Endometrium (tissue), 2 donors: ENCODE measurements at regions not wholly inside any gene's neighbourhood (a gene's known extent, or its start where the extent isn't known, plus 50 kb on each side); places are given as distances from the start of the nearest gene placed in this dataset.

Experiments
- FAIRE-seq: peaks from 2 replicates; lab custom pipeline; 2012; peaks lifted over from hg19 to GRCh38; lab: Jason Lieb, UNC
- donor health status: control.
- donor health status: control.

GRCh38 chr3:148309390-148310035 lies 388.2 kb upstream of the AGTR1 start:
- no peak for FAIRE-seq

- FAIRE-seq, result no peak
These were observed 381.9 kb upstream of the AGTR1 start for GRCh38 chr3:148315756-148316155.

DNA sequence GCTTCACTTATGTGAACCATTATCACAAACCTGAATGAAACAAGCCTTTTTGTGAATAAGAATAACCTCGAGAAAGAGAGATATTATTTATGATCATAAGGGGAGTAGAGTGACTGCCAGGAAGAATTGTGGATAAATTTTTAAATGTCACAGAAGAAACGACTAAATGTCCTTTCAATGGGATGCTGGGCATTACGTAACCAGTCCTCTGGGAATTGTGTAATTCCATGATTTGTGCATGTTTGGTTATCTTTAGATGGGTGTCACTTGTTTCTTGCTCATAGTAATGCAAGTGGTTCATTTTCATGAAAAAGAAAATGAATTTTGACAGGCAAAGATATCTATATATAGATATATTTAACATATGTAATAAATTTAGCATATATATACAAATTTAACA lies 379.5 kb upstream of the AGTR1 start:
- FAIRE-seq, result no peak

GRCh38 chr3:148319161-148319915 lies 378.4 kb upstream of the AGTR1 start:
- FAIRE-seq, result no peak

DNA sequence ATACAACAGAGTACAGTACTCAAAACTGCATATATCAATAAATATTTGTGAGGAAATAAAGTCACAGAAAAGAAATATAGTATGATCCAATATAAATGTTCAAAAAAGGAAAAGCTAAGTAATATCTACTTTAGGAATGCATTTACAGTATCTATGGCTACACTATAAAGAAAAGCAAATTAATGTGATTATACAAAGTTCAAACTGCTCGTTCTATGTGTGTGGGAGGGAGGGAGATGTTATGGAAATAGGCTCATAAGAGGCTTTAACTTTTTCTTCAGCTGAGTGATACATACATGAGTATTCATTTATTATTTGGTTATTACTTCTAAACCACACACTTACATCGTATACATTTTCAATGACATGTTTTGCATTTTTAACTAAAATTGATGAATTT lies 377.7 kb upstream of the AGTR1 start:
- no peak for FAIRE-seq

DNA sequence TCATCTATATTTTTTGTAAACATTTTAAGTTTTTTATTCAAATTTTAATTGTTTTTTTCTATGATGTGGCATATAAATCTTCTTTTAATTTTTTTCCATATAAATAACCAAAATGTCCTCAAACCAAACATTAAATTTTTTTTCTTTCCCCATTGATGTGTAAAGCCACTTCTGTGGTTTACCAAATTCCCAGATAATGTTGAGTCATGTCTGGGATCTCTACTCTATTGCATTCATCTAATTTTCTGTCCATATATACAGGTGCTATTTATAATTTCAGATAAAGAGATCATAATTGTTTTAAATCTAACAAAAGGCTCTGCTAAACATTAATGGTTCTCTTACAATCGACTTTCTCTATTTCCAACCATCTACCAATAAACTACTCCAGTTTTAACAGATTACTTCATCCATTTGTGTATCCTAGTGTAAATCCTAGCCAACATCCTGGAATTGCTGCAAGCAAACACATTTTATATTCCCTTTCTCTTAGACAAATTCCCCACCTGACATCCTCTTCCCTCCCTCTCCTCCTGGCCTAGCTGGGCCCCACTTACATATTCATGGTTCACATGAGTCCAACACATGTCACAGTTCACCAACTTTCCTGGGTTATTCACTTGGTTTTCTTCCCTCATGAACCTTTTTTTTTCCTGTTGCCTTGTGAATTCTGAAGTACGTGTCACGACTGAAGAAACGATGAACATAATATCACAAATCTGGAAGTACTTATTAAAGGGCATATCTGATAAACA lies 368.0 kb upstream of the AGTR1 start:
- peak; percentile 12 for FAIRE-seq

DNA sequence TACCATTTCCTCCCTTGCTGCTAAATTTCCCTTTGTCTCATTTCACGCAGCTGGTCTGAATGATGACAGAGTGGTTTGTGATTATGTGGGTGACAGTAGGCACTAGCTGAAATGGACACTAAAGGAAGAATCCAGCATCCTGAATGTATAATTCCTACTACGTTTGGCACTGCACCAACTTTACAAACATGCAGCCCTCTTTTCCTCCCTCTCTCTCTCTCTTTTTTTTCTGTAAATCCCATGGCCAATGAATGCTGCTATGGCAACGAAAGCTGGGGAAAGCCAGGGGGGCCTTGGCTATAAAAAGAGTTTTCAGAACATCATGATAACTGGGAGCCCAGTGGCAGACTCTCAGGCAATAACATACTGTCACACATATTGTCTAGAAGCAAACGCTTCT lies 367.2 kb upstream of the AGTR1 start:
- no peak for FAIRE-seq

DNA sequence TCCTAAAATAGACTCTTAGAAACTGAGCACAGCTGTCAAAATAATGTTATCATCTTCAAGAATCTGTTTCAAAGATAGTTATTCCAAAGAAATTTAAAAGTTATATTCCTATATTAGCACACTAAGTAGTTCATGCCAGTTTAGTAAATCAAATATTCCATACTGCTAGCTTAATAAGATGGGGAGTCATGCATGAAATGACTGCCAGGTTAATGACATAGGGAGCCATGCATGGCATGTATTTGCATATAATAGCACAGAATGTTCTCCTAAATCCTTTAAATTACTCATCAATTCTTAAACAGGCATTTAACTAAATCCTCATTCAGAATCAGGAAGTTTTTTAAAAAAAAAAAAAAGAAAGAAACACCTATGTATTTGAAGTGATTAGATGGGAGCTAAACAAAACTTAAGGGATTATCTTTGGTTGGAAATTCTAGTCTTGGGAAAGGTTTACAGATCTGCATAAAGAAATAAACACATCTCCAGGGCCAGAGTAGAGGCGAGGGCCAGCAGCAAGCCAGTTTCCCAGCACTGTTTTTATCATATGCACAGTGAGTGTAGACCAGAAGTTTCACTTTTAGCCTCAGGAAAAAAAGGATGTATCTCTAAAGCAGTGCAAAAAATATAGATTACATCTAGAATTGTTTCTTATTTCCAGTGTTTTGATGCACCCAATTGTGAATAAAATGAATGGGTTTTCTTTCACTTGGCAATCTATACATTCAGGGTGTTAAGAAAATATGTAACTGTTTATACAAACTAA lies 366.4 kb upstream of the AGTR1 start:
- no peak for FAIRE-seq

DNA sequence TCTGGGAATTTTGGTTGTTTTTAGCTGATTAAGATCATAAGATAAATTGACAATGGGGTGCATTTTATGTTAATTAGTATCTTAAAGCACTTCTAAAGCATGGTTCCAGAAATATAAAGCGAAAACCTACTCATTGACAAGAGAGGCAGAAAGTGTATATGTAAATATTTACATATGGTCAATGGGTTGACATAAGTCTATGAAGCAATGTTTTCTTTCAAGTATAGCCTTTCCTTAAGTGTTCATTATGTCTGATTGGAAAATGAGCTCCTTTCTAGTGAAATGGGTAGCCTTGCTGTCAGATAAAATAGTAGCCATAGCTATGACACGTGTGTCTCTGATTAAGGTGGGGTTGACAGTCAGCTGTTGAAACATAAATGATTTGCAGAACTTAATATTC lies 365.2 kb upstream of the AGTR1 start:
- FAIRE-seq, result no peak

- no peak for FAIRE-seq
These were observed 364.6 kb upstream of the AGTR1 start for GRCh38 chr3:148333091-148333490.

DNA sequence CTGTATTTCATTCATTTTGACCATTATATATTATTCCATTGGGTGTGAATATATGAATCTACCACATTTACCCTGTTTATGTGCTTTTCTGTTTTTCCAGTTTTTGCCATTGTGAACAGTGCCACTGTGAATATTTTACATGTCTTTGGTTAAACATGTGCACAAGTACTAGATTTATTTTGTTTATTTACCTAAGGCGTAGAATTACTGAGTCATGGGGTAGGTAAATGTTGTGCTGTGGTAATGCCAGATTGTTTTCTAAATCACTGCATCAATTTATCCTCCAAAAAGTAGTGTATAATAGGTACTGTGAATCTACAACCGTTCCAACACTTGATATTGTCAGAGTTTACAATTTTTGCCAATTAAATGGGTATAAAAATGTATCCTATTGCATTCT lies 362.1 kb upstream of the AGTR1 start:
- FAIRE-seq, result no peak

GRCh38 chr3:148343416-148343815 lies 354.3 kb upstream of the AGTR1 start:
- no peak for FAIRE-seq

DNA sequence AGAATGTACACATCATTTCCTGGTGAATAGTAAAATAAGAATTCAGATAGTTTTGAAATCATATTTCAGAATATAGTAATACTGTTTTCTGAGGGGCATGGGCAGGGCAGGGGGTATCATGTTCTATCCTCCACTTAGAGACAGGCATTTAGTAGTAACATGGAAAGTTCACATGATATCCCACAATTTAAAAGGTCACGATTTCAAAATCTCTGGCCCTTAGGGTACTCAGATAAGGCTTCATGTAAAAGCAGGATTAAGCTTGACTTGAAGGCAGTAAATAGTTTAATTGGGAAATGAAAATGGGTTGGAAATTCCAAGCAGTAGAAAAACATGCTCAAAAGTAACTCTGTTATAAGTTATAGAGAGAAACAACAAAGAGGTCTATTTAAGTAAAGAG lies 353.2 kb upstream of the AGTR1 start:
- no peak for FAIRE-seq

DNA sequence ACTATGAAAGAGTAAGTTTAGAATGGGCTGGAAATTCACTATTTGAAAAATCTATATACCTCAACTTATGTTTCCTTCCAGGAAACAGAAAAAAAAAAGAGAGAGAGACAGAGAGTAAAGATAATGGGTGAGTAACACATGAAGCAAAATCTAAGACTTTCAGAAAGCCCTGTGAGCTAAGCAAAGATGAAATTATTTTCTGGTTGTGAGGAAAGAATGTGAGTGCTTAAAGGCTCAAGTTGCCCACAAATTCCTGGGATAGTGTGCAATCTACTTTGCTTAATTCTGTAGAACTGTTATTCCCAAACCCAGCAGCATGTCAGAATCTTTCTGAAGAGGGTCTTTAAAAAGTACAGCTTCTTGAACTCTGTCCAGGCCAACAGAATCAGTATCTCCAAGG lies 337.7 kb upstream of the AGTR1 start:
- no peak for FAIRE-seq

- FAIRE-seq, result no peak
These were observed 330.8 kb upstream of the AGTR1 start for GRCh38 chr3:148366743-148367410.

DNA sequence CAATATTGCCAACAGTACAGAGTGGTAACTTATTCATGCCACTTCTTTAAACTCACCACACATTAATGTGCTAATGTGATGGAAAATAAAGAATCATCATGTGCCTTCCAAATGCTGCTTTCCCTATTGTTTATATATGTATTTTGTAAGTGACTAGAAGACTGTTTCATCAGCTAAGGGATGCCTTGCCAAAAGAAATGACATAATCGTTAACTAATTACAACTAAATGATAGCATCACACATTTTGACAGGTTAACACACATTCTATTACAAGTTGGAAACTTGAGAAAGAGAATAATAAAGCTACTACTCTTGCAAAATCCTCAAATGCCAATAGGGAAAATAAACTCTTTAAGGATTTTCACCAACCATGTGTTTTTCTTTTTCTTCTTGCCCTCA lies 329.9 kb upstream of the AGTR1 start:
- no peak for FAIRE-seq

GRCh38 chr3:148369381-148369780 lies 328.3 kb upstream of the AGTR1 start:
- no peak for FAIRE-seq

DNA sequence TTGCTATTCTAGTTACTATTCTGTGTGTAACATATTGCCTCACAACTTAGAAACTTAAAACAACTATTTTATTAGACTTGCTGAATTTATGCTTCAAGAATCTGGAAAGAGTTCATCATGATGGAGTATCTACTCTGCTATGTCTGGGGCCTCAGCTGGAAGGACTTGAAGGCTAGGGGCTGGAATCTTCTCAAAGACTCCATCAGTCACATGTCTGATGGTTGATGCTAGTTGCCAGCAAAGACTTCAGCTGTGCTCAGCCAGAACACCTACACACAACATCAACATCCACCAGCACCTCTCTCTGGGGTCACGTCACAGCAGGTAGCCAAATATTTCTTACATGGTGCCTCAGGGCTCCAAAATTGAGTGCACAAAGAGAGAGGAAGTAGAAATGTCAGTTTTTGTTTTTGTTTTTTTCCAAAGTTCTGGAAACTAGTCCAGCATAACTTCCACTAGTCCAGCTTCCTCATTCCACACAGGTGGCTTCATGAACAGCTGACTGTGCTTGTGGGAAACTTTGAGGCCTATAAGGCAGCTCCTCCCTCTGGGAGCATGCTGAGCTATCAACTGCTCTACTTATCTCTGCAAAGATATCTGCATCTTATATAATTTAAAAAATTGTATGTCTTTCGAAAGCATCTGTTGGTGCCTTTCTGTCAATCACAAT lies 325.4 kb upstream of the AGTR1 start:
- FAIRE-seq, result no peak

DNA sequence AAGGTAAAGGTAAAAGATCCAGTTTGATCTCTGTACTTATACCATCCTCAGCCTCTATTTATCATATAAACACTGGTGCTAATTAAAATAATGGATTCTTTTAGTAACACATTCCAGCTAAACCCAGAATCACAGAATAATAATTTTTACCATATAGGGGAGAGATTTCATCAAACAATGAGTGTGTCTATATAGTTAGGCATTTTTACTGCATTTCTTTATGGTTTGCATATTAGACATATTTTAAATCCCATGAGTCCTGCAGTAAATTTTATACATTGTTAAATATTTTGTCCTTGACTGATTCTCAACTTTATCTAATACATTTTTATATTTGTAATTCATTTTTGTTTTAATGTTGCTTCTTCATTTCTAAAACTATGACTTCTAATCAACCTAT lies 323.7 kb upstream of the AGTR1 start:
- no peak for FAIRE-seq

DNA sequence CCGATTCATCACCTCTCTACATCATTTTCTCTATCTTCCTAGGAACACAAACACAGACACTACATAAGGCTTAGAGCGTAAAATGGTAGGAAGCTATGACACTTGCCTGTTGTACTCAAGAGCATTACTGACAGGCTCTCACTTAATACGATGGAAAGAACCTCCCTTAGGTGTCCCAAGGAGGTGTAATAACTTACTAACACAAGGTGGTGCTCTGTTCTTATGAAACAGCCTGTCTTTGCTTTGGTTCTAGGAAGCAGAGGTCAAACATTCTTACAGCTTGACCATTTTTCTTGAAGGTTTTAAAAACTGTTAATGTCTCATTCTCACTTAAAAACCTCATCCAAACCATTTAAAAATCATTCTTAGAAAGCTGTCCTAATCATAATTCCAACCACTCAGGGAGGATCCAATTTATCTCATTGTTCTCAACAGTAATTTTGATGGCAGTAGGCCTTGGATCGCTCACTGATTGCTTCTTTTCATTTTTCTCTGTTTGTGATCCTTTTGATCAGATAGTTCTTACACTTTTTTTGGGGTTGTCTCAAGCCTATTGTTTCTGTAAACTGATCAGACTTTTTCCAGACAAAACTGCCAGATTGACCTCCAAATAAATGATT lies 317.8 kb upstream of the AGTR1 start:
- FAIRE-seq, result peak; percentile 23

DNA sequence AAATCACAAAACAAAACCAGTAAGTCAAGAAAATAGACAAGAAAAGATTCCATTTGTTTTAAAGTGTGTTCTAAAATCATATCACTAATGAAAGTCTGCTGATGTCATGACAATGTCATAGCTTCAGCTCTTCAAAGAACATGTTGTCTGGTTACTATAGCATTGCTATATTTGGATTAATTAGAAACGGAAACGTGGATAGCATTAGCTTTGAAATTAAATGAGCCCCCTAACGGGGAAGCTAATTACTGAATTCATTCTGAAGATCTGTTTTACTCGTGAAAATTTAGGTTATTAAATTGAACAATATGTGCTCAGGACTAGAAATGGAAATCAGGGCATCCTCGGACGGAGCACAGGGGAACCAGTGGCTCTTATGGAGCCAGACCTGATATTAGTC lies 316.7 kb upstream of the AGTR1 start:
- no peak for FAIRE-seq
